ENCODE measurements at regions not wholly inside any gene's neighbourhood (a gene's known extent, or its start where the extent isn't known, plus 50 kb on each side); places are given as distances from the start of the nearest gene placed in this dataset.
"Not testable (repeated sequence)": the region's sequence is repeated elsewhere in the genome, so short reads cannot be mapped to it uniquely, and the experiment has no call there.

DNA sequence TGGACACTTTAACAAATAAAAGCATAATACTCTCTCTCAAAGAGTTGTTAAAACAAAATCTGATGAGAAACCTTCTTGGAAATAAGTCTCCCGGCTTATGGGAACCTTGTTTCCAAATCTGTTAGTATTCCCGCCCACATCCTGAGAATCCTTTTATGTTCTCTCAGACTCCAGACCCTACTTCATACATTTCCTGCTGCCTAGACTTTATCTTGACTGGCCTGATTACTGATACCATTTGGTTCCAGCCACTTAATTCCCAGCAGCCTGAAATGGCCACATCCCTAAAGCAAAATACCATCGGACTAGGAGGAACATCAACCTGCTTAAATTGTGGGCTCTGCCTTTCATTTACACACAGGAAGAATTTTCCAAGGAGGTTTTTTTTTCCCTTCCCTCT, 79.1 kb upstream of the CYP1B1 start:
- intact Hi-C loops (cut with micrococcal nuclease), result no loop called here
- ATAC-seq (peak; percentile 15), DNase-seq (no peak)

DNA sequence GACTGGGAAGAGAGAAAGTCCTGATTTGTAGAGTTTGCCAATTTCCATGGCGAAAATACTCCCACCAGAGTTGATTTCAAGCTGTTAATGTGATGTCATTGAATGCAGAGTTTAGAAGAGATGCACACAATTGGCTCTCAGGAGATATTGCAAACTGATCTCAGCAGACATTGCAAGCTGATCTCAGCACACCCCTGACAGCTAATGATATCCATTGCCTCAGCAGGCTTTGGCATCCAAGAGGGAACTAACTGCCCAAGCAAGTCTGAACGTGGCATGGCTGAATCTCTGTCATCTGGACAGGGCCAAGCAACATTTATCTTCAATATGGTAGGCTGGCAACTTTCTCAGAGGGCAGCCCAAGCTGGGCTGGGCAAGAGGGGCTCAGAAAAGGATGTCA, 78.4 kb upstream of the CYP1B1 start:
- intact Hi-C loops (cut with micrococcal nuclease), result no loop called here
- DNase-seq, result no peak
- ATAC-seq, result no peak

DNA sequence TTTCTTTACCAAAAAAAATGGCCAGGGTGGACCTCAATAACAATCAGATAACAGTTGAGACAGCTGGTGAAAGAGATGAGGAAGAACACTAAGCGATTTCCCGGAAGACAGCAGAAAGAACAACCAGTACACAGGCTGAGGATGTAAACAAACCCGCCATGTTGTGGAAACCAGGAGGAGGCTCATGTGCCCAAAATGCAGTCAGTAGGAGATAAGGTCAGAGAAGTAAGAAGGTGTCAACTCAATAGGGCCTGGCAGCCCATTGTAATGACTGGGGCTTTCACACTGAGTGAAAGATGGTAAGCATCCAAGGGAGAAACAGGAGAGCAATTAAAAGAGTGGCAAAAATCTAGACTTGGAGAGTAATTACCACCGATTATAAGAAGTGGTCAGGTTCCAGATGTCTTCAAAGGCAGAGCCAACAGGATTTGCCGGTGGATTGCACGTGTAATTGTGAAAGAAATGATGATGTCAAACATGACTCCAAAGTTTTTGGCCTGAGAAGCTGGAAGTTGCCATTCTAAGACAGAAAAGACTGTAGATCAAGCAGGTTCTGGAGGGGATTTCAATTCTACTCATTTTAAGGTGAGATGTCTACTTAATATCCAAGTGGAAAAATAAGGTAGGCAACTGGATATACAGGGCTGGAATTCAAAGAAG, 77.7 kb upstream of the CYP1B1 start:
- no peak for ATAC-seq
- DNase-seq, result no peak

DNA sequence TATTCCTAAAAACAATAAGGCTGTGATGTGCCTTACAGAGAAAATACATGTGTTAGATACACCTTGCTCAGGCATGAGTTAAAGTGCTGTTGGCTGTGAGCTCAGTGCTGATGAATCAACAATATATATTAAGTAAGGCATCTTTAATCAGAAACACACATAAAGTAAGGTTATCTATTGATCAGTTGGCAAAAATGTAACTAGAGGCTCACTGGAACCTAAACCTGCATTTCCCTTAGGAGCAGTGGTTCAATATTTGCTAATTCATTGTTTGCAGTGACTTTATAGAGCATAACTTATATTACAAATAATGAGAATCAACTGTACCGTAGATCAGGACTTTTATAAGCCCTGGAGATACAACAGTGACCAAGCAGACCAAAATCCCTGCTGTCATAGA, 77.0 kb upstream of the CYP1B1 start:
- no peak for DNase-seq
- no peak for ATAC-seq
- intact Hi-C loops (cut with micrococcal nuclease), result no loop called here

More for the DNA sequence above, 77.7 kb upstream of the CYP1B1 start:
- intact Hi-C loops (cut with micrococcal nuclease), result no loop called here

DNA sequence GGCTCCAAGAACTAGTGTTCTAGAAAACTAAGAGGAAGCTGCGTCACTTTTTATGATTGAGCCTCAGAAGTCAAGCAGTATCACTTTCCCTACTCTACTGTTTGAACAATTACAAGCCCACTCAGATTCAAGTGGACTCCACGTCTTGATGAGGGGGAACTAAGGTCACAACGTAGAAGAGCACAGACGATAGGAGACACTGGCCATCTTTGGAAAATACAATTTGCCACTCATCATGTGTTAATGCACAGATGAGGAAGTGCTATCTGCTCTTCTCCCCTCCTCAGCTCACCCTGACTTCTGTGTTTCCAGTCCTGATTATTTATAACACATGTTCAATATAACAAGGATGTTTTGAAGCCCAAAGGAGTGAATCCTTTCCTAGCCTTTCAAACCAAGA, 76.1 kb upstream of the CYP1B1 start:
- intact Hi-C loops (cut with micrococcal nuclease), result no loop called here
- DNase-seq (no peak), ATAC-seq (no peak)

DNA sequence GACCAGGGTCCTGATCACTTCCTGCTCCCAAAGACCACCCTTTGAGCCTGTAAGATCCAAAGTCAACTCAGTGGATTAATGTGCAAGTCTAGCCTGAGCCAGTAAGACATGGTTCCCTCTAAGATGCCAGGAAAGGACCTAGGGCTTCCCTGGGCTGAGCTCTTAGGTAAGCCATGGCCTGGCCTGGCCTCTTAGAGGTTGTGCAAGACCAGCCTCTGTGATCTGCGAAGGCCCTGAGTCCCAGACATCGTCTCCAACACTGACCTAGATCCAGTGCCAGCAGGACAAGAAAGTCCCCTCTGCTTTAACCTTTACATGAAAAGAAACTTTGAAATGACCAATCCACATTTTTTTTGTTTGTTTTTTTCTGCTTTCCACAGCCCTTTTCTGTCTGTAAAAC, 73.6 kb upstream of the CYP1B1 start:
- DNase-seq, result peak; percentile 47
- ATAC-seq, result peak; percentile 62
- intact Hi-C loops (cut with micrococcal nuclease), result no loop called here

DNA sequence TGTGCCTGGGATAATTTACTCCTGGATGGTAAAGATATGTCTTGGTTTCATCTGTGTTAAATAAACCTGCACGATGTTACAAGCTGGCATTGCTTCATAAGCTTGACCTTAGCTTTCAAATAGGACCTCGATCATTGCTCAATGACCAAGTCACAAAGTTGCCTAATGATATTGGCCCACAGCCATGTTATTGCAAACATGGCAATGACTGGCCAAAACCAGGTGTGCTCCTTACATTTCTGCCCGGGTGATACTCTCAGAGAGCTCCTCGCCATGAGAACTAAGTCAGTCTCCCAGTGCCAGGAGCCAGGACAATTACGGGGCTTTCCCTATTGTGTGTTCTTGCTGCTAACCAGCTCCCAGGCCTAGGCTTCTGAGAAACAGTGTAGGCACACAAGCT, 72.5 kb upstream of the CYP1B1 start:
- ATAC-seq, result no peak
- no peak for DNase-seq
- intact Hi-C loops (cut with micrococcal nuclease), result no loop called here

DNA sequence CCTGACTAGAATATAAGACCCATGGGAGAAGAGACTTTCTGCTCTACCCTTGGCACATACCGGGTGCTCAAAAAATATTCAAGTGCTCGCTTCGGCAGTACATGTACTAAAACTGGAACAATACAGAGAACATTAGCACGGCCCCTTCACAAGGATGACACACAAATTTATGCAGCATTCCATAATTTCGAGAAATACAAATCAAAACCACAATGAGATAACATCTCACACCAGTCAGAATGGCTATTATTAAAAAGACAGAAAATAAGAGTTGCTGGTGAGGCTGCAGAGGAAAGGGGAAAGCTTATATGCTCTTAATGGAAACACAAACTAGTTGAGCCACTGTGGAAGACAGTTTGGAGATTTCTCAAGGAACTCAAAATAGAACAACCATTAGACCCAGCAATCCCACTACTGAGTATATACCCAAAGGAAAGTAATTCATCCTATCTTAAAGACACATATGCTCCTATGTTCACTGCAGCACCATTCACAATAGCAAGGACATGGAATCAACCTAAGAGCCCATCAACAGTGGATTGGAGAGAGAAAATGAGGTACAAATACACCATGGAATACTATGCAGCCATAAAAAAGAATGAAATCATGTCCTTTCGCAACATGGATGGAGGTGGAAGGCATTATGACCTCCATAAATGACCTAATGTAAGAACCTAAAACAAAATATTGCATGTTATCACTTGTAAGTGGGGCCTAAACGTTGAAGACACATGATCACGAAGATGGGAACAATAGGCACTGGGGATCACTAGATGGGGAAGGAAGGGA, 71.6 kb upstream of the CYP1B1 start:
- ATAC-seq, result no peak
- no peak for DNase-seq
- intact Hi-C loops (cut with micrococcal nuclease), result no loop called here

DNA sequence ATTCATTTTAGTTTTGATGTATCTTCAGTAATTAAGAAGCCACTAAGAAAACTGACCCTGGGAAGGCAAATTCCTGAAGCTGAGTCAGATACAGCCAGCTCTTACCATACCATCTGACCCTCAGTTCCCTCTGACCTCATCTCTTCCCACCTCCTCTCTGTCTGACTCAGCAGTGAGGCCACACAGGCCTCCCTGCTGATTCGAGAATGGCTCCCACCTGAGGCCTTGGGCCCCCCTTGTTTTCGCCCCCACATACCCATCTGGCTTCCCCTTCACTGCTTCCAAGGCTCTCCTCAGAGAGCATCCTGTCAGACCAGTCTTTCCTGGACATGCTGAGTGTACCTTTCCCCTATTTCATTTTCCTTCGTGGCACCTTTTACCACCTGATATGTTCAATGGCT, 71.0 kb upstream of the CYP1B1 start:
- intact Hi-C loops (cut with micrococcal nuclease), result no loop called here
- DNase-seq (no peak), ATAC-seq (peak; percentile 83)

DNA sequence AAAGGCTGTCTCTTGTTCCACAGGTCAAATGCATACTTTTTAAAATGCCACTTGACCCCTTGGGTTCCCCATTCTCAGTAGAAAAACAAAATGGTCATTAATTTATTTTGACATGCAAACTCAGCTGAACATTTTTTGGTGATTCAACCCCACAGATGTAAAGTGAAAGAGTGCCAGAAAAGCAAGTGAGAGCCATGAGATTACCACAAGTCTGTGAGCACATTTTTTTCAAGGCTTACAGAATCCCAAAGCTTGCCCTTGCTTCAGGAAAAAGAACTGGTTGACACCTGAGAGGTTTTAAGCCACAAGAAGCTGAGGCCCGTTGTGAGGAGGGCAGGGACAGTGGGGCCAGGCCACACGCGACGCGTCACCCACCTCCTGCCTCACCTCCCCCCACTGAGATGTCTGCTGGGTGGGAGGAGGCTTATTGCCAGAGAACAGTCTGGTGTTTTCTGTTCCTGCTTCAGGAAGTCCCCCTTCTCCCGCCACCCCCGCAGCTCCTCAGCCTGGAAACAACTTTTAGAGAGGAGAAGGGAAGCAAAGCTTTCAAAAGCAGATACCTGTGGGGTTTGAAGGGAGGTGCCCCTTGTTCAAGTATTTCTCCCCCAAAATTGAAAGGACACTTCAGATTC, 70.4 kb upstream of the CYP1B1 start:
- ATAC-seq, result peak; percentile 83
- DNase-seq, result peak; percentile 53

DNA sequence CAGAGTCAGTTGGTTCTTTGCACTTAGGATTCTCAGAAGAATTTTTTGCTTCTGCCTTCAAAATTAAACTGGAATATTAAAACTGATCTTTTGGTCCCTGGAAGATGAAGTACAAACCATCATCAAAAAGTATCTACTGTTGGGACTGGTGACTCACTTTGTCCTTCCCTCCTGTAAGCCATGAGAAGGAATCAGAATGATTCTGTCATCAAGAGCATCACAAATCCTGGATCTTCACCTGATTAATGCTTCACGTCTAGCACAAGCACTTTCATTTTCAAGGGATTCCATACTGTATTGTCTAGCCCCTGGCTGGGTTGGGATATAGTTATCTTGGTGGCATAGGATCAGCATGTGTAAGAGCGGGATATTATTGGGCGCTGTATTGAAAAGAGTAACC, 69.3 kb upstream of the CYP1B1 start:
- intact Hi-C loops (cut with micrococcal nuclease), result no loop called here
- no peak for ATAC-seq
- no peak for DNase-seq

More for the DNA sequence above, 70.4 kb upstream of the CYP1B1 start:
- intact Hi-C loops (cut with micrococcal nuclease), result no loop called here

DNA sequence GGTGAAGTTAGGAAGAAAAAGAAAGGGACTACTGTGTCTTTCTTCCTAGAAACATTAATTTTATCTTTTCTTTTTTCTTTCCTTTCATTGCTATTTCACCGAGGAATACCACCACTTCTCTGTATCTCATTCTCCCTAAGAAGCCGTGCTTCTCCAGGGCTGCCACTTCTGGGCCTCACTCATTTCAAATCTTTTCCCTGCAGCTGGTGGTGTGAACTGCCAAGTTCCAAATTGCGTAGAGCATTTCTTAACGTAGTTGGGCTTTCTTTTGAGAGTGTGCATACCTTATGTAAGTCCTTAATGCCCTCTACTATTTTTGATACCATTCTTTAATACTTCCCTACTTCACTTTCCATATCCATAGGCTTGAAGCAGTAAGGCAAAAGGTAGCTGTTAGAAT, 66.7 kb upstream of the CYP1B1 start:
- intact Hi-C loops (cut with micrococcal nuclease), result no loop called here
- peak; percentile 56 for ATAC-seq
- DNase-seq, result no peak

DNA sequence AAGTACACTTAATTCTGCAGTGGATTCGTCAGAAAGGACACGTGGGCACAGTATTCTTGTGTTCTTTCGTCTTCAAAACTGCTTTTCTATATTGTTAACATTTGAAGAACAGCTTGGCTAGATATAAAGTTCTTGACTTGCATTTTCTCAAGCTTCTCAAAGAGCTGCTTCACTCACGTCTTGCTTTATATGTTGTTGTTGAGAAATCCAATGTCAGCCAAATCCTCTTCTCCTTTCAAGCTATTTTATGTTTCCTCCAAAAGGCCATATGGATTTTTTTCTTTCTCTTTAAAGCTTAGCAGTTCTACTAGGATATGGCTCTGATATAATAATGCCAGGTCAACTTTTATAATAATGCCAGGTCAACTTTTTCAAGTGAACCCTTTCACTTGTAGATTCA, 65.5 kb upstream of the CYP1B1 start:
- intact Hi-C loops (cut with micrococcal nuclease), result no loop called here
- DNase-seq (no peak), ATAC-seq (no peak)

DNA sequence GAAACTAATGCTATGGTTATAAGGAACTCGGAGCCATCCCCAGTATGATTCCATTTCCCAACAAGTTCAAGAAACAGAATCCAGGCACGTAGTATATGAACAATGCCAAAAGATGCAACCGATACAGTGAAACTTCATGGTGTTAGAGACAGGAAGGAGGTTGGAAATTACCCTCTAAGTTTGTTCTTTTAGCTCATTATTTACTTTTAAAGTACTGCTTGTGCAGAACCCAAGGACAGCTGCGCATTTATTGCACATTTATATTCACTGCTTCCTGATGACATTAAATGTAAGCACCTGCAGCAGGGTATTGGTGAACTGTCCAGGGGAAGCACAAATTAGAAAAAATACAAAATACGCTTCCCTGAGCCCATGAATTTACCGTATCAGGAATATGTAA, 63.0 kb upstream of the CYP1B1 start:
- intact Hi-C loops (cut with micrococcal nuclease), result no loop called here
- DNase-seq (no peak), ATAC-seq (no peak)

DNA sequence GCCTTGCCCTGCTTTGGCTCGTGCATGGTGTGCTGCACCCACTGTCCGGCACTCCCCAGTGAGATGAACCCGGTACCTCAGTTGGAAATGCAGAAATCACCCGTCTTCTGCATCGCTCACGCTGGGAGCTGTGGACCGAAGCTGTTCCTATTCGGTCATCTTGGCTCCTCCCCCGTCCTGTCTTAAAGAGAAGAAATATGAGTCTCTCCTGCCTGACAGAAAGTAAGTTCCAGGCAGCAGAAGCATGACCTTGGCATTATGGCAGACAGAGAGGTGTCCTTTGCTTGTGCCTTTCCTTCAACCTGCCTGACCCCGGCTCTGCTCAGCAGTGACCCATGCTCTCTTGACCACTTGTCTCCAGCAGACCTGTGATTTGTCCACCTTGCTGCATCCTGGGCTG, 62.5 kb upstream of the CYP1B1 start:
- DNase-seq, result no peak
- no peak for ATAC-seq
- intact Hi-C loops (cut with micrococcal nuclease), result no loop called here

DNA sequence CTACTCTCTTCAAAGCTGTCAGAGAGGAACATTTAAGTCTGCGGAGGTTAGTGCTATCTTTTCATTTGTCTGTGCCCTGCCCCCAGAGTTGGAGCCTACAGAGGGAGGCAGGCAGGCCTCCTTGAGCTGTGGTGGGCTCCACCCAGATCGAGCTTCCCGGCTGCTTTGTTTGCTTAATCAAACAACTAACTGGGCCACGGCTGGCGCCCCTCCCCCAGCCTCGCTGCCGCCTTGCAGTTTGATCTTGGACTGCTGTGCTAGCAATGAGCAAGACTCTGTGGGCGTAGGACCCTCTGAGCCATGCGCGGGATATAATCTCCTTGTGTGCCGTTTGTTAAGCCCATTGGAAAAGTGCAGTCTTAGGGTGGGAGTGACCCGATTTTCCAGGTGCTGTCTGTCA, 62.0 kb upstream of the CYP1B1 start:
- DNase-seq; intact Hi-C loops (cut with micrococcal nuclease); ATAC-seq: not testable (repeated sequence)

DNA sequence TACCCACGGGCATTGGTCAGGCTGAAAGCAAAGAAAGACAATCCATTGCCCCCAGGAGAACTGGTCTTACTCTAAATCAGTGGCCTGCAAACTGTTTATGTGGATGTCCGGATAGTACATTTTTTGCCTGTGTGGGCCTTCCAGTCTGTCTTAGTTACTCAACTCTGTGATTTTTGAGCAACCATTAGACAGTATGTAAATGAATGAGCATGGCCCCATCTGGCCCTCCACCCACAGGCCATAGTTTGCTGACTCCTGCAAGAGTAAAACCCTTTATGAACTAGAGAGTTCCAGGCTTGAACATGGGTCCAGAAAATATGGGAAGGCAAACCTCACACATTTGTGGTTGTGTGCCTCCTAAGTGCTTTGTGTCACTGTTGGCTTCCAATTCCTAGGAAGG, 55.7 kb upstream of the CYP1B1 start:
- intact Hi-C loops (cut with micrococcal nuclease), result no loop called here
- ATAC-seq (no peak), DNase-seq (no peak)

DNA sequence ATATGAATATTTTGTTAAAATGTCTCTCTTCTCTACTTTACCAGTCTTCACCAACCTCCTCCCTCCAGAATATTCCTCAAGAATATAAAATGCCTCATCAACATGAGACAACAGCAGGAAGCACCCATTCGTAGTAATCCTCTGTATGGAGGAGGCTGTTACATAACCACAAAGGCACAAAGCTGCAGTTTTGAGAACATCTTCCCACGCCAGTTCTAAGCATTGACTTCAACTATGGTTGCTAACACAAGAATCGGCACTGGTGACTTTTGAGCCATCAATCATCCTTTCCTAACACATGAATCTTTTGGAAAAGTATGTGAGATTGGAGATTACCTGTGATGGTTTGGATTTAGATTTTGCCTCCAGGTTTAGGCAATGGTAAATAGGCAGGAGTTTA, 54.9 kb upstream of the CYP1B1 start:
- ATAC-seq (no peak), DNase-seq (no peak)
- intact Hi-C loops (cut with micrococcal nuclease), result no loop called here

DNA sequence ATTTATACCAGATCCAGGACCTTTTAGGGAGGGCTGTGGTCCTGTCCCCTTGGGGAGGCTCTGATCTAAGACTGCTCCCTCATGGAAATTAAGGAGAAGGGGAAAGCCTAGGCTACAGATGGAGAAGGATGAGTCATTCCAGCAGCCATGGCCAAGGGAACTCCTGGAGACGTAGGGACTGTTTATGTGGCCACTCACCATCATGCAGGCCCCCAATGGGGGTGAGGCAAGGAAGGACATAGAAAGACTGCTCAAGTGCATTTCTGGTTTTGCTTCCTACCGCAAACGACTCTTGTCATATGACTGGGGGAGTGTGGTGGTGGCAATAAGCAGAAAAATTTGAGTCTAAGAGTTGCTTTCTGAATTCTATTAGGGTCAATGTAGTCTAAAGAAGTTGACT, 54.0 kb upstream of the CYP1B1 start:
- ATAC-seq (peak; percentile 65), DNase-seq (no peak)
- intact Hi-C loops (cut with micrococcal nuclease), result no loop called here

DNA sequence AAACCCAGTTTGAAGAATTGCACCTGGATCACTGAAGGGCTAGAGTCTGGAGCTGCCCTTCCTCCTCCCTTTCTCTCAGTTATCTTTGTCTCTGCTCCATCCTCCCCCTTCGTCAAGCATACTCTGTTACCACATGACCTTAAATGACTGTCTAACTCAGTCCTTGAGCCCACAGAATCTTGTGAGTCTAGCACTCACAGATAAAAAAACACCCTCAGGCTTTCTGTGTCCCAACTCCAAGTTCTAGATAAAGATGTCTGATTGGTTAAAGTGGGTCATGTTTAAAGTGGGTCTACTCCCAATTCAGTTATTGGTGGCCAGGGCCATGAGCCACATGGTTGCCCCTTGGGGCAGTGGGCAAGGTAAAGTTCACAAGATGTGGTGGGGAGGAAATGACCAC, 53.5 kb upstream of the CYP1B1 start:
- ATAC-seq (peak; percentile 84), DNase-seq (no peak)
- intact Hi-C loops (cut with micrococcal nuclease), result no loop called here

DNA sequence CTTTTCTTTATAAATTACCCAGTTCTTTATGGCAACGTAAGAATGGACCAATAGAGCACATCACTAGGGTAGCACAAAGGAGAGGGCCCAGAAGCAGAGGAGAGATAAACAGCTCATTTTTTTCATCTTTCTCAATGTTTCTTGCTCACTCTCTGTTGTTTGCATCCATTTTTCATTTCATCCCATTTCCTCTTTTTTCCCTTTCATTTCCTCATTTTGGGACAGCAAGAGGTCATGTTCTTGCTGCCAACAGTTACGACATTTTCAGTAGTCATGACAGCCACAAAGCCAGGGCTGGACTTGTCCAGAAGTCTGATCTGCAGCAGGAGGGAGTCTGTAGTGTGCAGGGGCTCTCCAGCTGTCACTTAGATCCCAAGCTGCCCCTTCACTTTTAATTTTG, 52.7 kb upstream of the CYP1B1 start:
- DNase-seq, result peak; percentile 35
- intact Hi-C loops (cut with micrococcal nuclease), result no loop called here
- peak; percentile 89 for ATAC-seq
